HCT116 (cell line): ENCODE measurements at regions not wholly inside any gene's neighbourhood (a gene's known extent, or its start where the extent isn't known, plus 50 kb on each side); places are given as distances from the start of the nearest gene placed in this dataset.

Experiments
- EZH2 ChIP-seq: fragments of 200-600 bp; sonication (generic); IDR thresholded peaks from 2 replicates; pipeline ENCODE4 v1.6.1; 2017; ENCODE audit warnings: antibody characterized with exemption, mixed run types
- EZH2phosphoT487 ChIP-seq: fragments of 200-600 bp; IDR thresholded peaks from 2 replicates; pipeline ENCODE4 v1.6.1; 2018; ENCODE audit warnings: antibody characterized with exemption, borderline replicate concordance
- JUND ChIP-seq: IDR thresholded peaks from 2 replicates; pipeline ENCODE4 v1.6.1; 2012
- POLR2A ChIP-seq: IDR thresholded peaks from 2 replicates; pipeline ENCODE4 v1.7.0; 2011; ENCODE audit warnings: borderline replicate concordance; ENCODE audit not compliant: insufficient read depth, insufficient read length; ENCODE audit errors: extremely low read depth
- POLR2AphosphoS5 ChIP-seq: IDR thresholded peaks from 2 replicates; pipeline ENCODE4 v1.6.1; 2011; ENCODE audit warnings: mild to moderate bottlenecking, low read depth, low read length, moderate library complexity
- YY1 ChIP-seq: IDR thresholded peaks from 2 replicates; pipeline ENCODE4 v1.6.1; 2011; ENCODE audit warnings: low read length, low read depth, moderate library complexity, mild to moderate bottlenecking; ENCODE audit not compliant: insufficient replicate concordance; ENCODE audit errors: extremely low read depth
- TF ChIP-seq, protein P1 (sequence below), 3 experiments: fragments of 200-600 bp in 1 of 3; sonication (generic) in 1 of 3; IDR thresholded peaks in 2 of 3; conservative IDR thresholded peaks in 1 of 3; 2 replicates each; pipeline ENCODE4 v1.5.1; 2012 to 2017; ENCODE audit warnings: low read depth in 2 of 3, low read length in 2 of 3, antibody characterized with exemption in 1 of 3, borderline replicate concordance in 1 of 3, control low read depth in 1 of 3, mild to moderate bottlenecking in 1 of 3, mixed read lengths in 1 of 3, mixed run types in 1 of 3, moderate library complexity in 1 of 3; ENCODE audit not compliant: insufficient read depth in 1 of 3
- TF ChIP-seq, protein P2 (sequence below): IDR thresholded peaks from 2 replicates; pipeline ENCODE4 v1.6.1; 2012

DNA sequence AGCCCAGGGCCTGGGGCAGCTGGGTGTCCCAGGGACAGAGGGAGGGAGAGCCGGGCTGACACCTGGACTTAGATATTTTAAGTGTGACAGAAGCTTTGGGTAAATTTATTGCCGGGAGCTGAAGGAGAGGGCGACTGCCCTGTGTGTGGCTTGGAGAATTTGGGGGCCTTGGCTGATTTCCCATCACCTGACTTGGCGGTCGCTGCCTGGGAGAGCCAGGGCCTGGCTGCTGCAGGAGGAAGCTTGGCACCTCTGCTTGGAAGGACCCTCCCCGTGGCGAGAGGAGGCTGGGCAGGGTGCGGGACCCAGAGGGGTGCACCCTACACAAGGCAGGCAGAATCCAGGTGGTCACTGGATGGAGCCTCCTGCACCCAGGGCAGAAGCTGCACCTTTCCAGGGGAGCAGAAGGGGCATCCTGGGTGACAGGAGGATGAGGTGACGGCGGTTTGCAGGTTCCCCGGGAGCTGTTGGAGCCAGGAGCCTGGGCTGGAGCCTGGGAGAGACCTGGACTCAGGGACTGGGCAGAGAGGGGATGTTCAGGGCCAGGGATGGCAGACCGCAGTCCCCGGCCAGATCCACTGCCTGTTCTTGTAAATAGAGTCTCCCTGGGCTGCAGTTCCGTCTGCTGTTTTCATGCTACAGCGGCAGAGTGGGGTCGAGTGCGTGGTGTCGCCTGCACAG is 72.0 kb downstream of the RGS12 start:
- TF ChIP-seq, protein P1, sequence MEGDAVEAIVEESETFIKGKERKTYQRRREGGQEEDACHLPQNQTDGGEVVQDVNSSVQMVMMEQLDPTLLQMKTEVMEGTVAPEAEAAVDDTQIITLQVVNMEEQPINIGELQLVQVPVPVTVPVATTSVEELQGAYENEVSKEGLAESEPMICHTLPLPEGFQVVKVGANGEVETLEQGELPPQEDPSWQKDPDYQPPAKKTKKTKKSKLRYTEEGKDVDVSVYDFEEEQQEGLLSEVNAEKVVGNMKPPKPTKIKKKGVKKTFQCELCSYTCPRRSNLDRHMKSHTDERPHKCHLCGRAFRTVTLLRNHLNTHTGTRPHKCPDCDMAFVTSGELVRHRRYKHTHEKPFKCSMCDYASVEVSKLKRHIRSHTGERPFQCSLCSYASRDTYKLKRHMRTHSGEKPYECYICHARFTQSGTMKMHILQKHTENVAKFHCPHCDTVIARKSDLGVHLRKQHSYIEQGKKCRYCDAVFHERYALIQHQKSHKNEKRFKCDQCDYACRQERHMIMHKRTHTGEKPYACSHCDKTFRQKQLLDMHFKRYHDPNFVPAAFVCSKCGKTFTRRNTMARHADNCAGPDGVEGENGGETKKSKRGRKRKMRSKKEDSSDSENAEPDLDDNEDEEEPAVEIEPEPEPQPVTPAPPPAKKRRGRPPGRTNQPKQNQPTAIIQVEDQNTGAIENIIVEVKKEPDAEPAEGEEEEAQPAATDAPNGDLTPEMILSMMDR (IDR thresholded peaks at IDR 0.05 in 2 of 3, conservative IDR thresholded peaks at IDR 0.05 in 1 of 3; ENCODE audit: borderline replicate concordance in 1 of 3, insufficient read depth in 1 of 3, low read depth in 2 of 3, low read length in 2 of 3) = no peak
- TF ChIP-seq POLR2A (no peak), POLR2AphosphoS5 (no peak), YY1 (no peak), JUND (no peak), EZH2phosphoT487 (no peak), EZH2 (no peak)
- TF ChIP-seq, protein P2, sequence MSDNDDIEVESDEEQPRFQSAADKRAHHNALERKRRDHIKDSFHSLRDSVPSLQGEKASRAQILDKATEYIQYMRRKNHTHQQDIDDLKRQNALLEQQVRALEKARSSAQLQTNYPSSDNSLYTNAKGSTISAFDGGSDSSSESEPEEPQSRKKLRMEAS = no peak
